Spinal cord (tissue), 9 donors: ENCODE measurements at regions not wholly inside any gene's neighbourhood (a gene's known extent, or its start where the extent isn't known, plus 50 kb on each side); places are given as distances from the start of the nearest gene placed in this dataset.

ENCODE experiments used
- DNase-seq, 6 donors: peaks; one replicate each; pipeline versions ENCODE4 v3.0.0 to v3.0.0-alpha.2; 2013 to 2015; ENCODE audit warnings: low spot score in 6 of 6, low read depth in 4 of 6
- H3K27ac ChIP-seq: one replicate; pipeline ENCODE4 v1.5.1; 2013; ENCODE audit warnings: low read depth, low read length, control low read depth
- H3K27me3 ChIP-seq: one replicate; pipeline ENCODE4 v1.6.1; 2013; ENCODE audit warnings: low read length; ENCODE audit not compliant: control insufficient read depth, insufficient read depth
- H3K36me3 ChIP-seq: one replicate; pipeline ENCODE4 v1.6.1; 2013; ENCODE audit warnings: low read length; ENCODE audit not compliant: control insufficient read depth, insufficient read depth
- H3K4me1 ChIP-seq: one replicate; pipeline ENCODE4 v1.6.1; 2013; ENCODE audit warnings: low read length; ENCODE audit not compliant: control insufficient read depth, insufficient read depth
- H3K4me3 ChIP-seq: one replicate; pipeline ENCODE4 v1.5.1; 2013; ENCODE audit warnings: low read depth, low read length, control low read depth
- H3K9me3 ChIP-seq: one replicate; pipeline ENCODE4 v1.6.1; 2013; ENCODE audit warnings: low read length; ENCODE audit not compliant: control insufficient read depth, insufficient read depth
- WGBS: methylation state at CpG from one replicate; pipeline ENCODE4 v1.1.5; 2013; ENCODE audit warnings: missing lambda C conversion rate; ENCODE audit not compliant: insufficient coverage; 5-methylcytosine and 5-hydroxymethylcytosine counted together
- donor health status: healthy.

GRCh38 chr2:128921751-128922150, 603.1 kb upstream of the HS6ST1 start:
- no peaks in the 10 kb centered on the region for H3K4me1 ChIP-seq
- no peak overlapping the region for H3K4me3 ChIP-seq
- no peaks in the 10 kb centered on the region for H3K36me3 ChIP-seq
- H3K9me3 ChIP-seq, result peaks cover 3% of the 10 kb centered on the region
- no peak overlapping the region for H3K27ac ChIP-seq
- 83% methylated on average over 1 of the region's 2 CpGs for WGBS
- no peaks in the 10 kb centered on the region for H3K27me3 ChIP-seq
- no peak for DNase-seq

DNA sequence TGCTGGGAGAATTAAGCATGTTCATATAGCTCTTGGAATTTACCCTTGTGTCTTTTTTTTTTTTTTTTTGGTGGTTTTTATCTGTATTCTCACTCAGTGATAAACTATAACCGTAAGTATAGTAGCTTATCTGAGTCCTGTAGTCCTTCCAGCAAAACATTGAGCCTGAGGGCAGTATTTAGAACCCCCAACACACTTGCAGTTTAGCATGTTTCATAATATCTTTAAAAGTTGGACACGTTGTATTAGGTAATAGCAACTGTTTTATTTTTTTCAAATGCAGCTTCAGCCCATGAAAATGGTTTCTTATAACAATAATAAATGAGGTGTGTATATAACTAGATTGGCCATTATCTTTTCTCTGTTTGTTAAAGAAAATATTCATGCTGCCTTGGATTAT, 603.5 kb upstream of the HS6ST1 start:
- WGBS, result no CpG with 5 or more reads among the region's 2 CpGs
- no peak overlapping the region for H3K27ac ChIP-seq

GRCh38 chr2:128925631-128926030, 607.0 kb upstream of the HS6ST1 start:
- no peaks in the 10 kb centered on the region for H3K27me3 ChIP-seq
- H3K9me3 ChIP-seq, result peaks cover 5% of the 10 kb centered on the region
- peak in 1 of 6 donors; percentile 55 for DNase-seq
- no peak overlapping the region for H3K27ac ChIP-seq
- no peaks in the 10 kb centered on the region for H3K4me1 ChIP-seq
- no peak overlapping the region for H3K4me3 ChIP-seq
- H3K36me3 ChIP-seq, result no peaks in the 10 kb centered on the region

More for the DNA sequence above, 603.5 kb upstream of the HS6ST1 start:
- DNase-seq, result no peak
- H3K4me3 ChIP-seq, result no peak overlapping the region
- H3K27me3 ChIP-seq, result no peaks in the 10 kb centered on the region
- H3K9me3 ChIP-seq, result peaks cover 5% of the 10 kb centered on the region
- no peaks in the 10 kb centered on the region for H3K36me3 ChIP-seq
- H3K4me1 ChIP-seq, result no peaks in the 10 kb centered on the region

- H3K9me3 ChIP-seq, result peaks cover 7% of the 10 kb centered on the region
- H3K27me3 ChIP-seq, result no peaks in the 10 kb centered on the region
- no peaks in the 10 kb centered on the region for H3K4me1 ChIP-seq
- WGBS, result no CpG with 5 or more reads among the region's 1 CpG
- no peaks in the 10 kb centered on the region for H3K36me3 ChIP-seq
- no peak overlapping the region for H3K27ac ChIP-seq
- no peak overlapping the region for H3K4me3 ChIP-seq
- no peak for DNase-seq
Observed at GRCh38 chr2:128930101-128930500, 611.4 kb upstream of the HS6ST1 start.

DNA sequence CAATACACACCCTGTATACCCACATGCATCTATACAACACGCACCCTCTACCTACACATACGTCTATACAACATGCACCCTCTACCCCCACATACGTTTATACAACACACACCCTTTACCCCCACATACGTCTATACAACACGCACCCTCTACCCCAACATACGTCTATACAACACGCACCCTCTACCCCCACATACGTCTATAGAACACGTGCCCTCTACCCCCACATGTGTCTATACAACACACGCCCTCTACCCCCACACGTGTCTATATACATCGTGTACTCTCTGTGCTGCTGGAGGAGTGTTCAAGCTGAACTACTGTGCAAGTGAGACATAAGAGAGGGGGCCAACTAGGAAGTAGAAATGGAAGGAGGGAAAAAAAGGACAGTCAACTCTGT, 621.7 kb upstream of the HS6ST1 start:
- Histone ChIP-seq H3K4me3 (no peak overlapping the region), H3K27me3 (no peaks in the 10 kb centered on the region), H3K4me1 (no peaks in the 10 kb centered on the region), H3K36me3 (no peaks in the 10 kb centered on the region), H3K27ac (no peak overlapping the region), H3K9me3 (no peaks in the 10 kb centered on the region)
- no peak for DNase-seq
- 97% methylated on average over 6 of the region's 12 CpGs for WGBS

DNA sequence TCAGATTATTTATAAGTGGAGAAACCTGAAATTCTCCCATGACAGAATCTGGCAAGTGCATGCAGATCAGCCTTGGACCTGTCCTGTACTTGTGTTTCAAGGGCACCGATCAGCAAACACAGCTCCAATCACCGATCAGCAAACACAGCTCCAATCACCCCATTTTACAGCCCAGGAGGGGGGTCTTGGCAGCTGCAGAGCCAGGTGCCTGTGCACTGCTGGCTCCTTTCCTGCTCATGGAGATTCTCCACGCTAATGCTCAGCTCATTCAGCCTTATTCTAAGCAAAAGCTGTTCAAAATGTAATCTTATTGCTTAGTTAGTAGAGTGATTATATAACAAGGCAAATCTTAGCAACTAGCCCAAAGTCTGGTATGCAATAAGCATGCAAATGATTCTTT, 623.1 kb upstream of the HS6ST1 start:
- H3K4me3 ChIP-seq, result no peak overlapping the region
- H3K36me3 ChIP-seq, result no peaks in the 10 kb centered on the region
- DNase-seq, result peak in 2 of 6 donors; percentile 50 to 75
- H3K27me3 ChIP-seq, result no peaks in the 10 kb centered on the region
- H3K27ac ChIP-seq, result no peak overlapping the region
- H3K9me3 ChIP-seq, result no peaks in the 10 kb centered on the region
- 32% methylated on average over 2 of the region's 3 CpGs for WGBS
- H3K4me1 ChIP-seq, result no peaks in the 10 kb centered on the region

- Histone ChIP-seq H3K36me3 (no peaks in the 10 kb centered on the region), H3K27me3 (no peaks in the 10 kb centered on the region), H3K4me3 (no peak overlapping the region), H3K4me1 (no peaks in the 10 kb centered on the region), H3K27ac (no peak overlapping the region), H3K9me3 (peaks cover 2% of the 10 kb centered on the region)
- DNase-seq, result no peak
- WGBS, result no CpG with 5 or more reads among the region's 5 CpGs
Observed at GRCh38 chr2:128949360-128949759, 630.7 kb upstream of the HS6ST1 start.

DNA sequence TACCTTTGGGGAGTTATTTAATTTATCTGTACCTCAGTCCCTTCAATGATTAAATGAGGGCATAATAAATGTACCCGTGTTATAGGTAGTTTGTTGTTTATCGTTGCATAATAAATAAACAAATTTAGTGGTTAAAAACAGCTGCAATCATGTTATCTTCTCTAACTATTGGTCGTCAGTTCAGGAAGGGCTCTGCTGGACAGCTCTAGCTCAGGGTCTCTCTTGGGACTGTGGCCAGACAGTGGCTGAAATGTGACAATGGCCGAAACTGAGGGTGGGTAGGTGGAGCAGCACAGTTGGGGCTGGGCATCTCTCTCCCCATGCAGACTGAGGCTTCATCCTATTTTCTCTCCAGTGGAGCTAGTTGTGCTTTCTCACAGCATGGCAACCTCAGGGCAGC, 632.1 kb upstream of the HS6ST1 start:
- WGBS, result 55% methylated on average over 2 of the region's 4 CpGs
- Histone ChIP-seq H3K4me1 (no peaks in the 10 kb centered on the region), H3K27me3 (no peaks in the 10 kb centered on the region), H3K9me3 (peaks cover 2% of the 10 kb centered on the region), H3K27ac (no peak overlapping the region), H3K4me3 (no peak overlapping the region), H3K36me3 (no peaks in the 10 kb centered on the region)
- DNase-seq, result no peak

- Histone ChIP-seq H3K4me1 (no peaks in the 10 kb centered on the region), H3K27ac (no peak overlapping the region), H3K9me3 (peaks cover 3% of the 10 kb centered on the region), H3K27me3 (no peaks in the 10 kb centered on the region), H3K4me3 (no peak overlapping the region), H3K36me3 (no peaks in the 10 kb centered on the region)
- no peak for DNase-seq
- 85% methylated on average over 4 of the region's 4 CpGs for WGBS
Observed at GRCh38 chr2:128958241-128958640, 639.6 kb upstream of the HS6ST1 start.

DNA sequence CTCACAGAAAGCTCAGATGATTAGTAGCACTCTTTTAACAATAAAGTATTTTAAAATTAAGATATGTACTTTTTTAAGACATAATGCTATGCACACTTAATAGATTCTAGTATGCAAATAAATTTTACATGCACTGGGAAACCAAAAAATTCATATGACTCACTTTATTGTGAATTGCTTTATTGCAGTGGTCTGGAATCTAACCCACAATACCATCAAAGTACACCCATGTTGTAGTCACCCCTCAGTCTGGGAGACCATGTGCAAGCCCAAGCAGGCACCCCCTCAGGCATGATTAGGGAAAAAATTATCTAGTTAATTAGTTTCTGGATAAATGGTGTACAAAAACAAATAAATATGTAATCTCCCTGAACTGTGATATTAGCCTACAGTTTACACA, 649.0 kb upstream of the HS6ST1 start:
- no peak for DNase-seq
- H3K27me3 ChIP-seq, result no peaks in the 10 kb centered on the region
- no peak overlapping the region for H3K4me3 ChIP-seq
- no peaks in the 10 kb centered on the region for H3K36me3 ChIP-seq
- no peaks in the 10 kb centered on the region for H3K4me1 ChIP-seq
- no peaks in the 10 kb centered on the region for H3K9me3 ChIP-seq
- no peak overlapping the region for H3K27ac ChIP-seq

- Histone ChIP-seq H3K9me3 (no peaks in the 10 kb centered on the region), H3K27me3 (no peaks in the 10 kb centered on the region), H3K4me1 (no peaks in the 10 kb centered on the region), H3K27ac (no peak overlapping the region), H3K4me3 (no peak overlapping the region), H3K36me3 (no peaks in the 10 kb centered on the region)
- DNase-seq, result no peak
Observed at GRCh38 chr2:128969374-128969773, 650.7 kb upstream of the HS6ST1 start.
